ENCODE measurements at regions not wholly inside any gene's neighbourhood (a gene's known extent, or its start where the extent isn't known, plus 50 kb on each side); places are given as distances from the start of the nearest gene placed in this dataset.

DNA sequence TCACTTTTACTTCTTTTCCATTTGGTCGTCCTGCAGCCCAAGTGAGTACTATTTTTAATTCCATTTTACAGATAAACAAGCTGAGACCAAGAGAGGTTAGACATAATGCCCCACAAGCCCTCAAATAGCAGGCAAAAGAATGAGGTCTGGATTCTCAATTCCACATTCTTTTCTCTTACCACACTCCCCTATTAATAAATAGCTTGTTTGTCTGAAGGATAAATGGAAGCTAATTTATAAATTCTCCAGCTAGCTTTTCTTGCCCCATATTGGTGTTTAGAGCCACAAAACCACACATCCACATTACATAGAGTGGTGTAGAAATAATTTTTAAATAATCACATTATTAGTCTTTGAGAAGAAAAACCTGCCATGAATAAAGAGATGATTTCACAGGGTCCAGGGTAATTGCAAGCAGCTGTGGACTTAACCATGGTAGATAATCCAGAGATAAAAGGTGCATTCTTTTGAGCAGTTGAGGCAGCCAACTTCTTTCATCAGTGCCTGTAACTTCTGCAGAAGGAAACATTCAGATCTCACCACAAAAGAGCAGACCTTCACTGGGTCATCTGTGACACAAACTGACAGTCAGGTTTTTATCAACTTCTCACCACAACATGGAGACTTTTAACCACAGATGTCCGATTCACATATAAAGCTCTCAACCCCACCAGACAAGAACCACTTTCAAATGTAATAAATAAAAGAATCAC, 313.4 kb upstream of the STT3B start:
- no peak overlapping the region for H3K27ac ChIP-seq (ENCODE audit: insufficient read depth in 1 of 2, low read depth in 1 of 2, low read length in 2 of 2, poor library complexity in 1 of 2, severe bottlenecking in 2 of 2)
- 60% methylated on average over 1 of the region's 2 CpGs for WGBS (ENCODE audit: insufficient coverage)

DNA sequence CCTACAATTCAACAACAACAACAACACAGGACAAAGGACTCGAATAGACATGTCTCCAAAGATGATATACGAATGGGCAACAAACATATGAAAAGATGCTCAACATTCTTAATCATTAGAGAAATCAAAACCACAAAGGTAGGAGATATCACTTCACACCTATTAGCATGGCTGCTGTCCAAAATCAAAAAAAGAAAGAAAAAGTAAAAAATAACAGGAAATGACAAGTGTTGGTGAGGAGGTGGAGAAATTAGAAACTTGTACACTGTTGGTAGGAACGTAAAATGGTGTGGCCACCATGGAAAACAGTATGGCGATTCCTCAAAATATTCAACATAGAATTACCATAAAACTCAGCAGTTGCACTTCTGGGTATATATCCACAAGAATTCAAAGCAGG, 312.3 kb upstream of the STT3B start:
- DNase-seq = no peak
- peaks cover 50 to 75% (median 63%) of the 10 kb centered on the region in 4 experiments for H3K4me1 ChIP-seq (ENCODE audit: control extremely low read depth in 1 of 4, control insufficient read depth in 4 of 4, insufficient read depth in 4 of 4, low read length in 3 of 4)
- ChIA-PET POLR2A (no interaction called here), CTCF (no interaction called here)
- H3K9me3 ChIP-seq (ENCODE audit: control extremely low read depth in 1 of 5, control insufficient read depth in 4 of 5, insufficient read depth in 2 of 5, low read depth in 1 of 5, low read length in 4 of 5) = no peaks in the 10 kb centered on the region
- no peak overlapping the region for H3K27ac ChIP-seq (ENCODE audit: insufficient read depth in 1 of 2, low read depth in 1 of 2, low read length in 2 of 2, poor library complexity in 1 of 2, severe bottlenecking in 2 of 2)
- 80% methylated on average over 1 of the region's 4 CpGs for WGBS (ENCODE audit: insufficient coverage)
- H3K4me3 ChIP-seq (ENCODE audit: control insufficient read depth in 1 of 7, extremely low read depth in 1 of 7, insufficient read depth in 4 of 7, low read depth in 2 of 7, low read length in 6 of 7) = no peak overlapping the region
- H3K36me3 ChIP-seq (ENCODE audit: control insufficient read depth in 4 of 4, insufficient read depth in 4 of 4, low read length in 3 of 4) = no peaks in the 10 kb centered on the region
- H3K27me3 ChIP-seq (replicated peaks in 2 of 5; ENCODE audit: control insufficient read depth in 4 of 5, insufficient read depth in 5 of 5, low read length in 4 of 5) = no peaks in the 10 kb centered on the region

More for the DNA sequence above, 313.4 kb upstream of the STT3B start:
- peak in 2 of 3 donors; percentile 71 to 79 for DNase-seq
- Histone ChIP-seq H3K4me3 (ENCODE audit: control insufficient read depth in 1 of 7, extremely low read depth in 1 of 7, insufficient read depth in 4 of 7, low read depth in 2 of 7, low read length in 6 of 7) (no peak overlapping the region), H3K4me1 (ENCODE audit: control extremely low read depth in 1 of 4, control insufficient read depth in 4 of 4, insufficient read depth in 4 of 4, low read length in 3 of 4) (peaks cover 50 to 75% (median 63%) of the 10 kb centered on the region in 4 experiments), H3K9me3 (ENCODE audit: control extremely low read depth in 1 of 5, control insufficient read depth in 4 of 5, insufficient read depth in 2 of 5, low read depth in 1 of 5, low read length in 4 of 5) (no peaks in the 10 kb centered on the region), H3K27me3 (replicated peaks in 2 of 5; ENCODE audit: control insufficient read depth in 4 of 5, insufficient read depth in 5 of 5, low read length in 4 of 5) (no peaks in the 10 kb centered on the region), H3K36me3 (ENCODE audit: control insufficient read depth in 4 of 4, insufficient read depth in 4 of 4, low read length in 3 of 4) (no peaks in the 10 kb centered on the region)
- POLR2A ChIA-PET = no interaction called here
- CTCF ChIA-PET = interaction anchor here (0.6 to 1.6 kb wide), 6 partner anchors 9 to 1059 kb away, joined by 3 to 5 read pairs (median 3); no protein-coding TSS in a partner anchor

DNA sequence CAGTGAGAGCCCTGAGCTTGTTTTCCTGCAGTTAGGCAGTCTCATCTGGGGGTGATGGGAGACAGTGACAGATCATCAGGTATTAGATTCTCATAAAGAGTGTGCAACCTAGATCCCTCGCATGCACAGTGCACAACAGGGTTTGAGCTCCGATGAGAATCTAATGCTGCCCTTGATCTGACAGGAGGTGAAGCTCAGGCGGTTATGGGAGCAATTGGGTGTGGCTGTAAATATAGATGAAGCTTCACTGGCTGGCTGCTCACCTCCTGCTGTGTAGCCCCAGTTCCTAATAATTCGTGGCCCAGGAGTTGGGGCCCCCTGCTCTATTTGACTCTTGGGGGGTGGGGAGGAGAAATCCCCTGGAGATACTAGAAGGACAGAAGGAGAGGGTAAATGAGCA, 309.4 kb upstream of the STT3B start:
- Histone ChIP-seq H3K36me3 (ENCODE audit: control insufficient read depth in 4 of 4, insufficient read depth in 4 of 4, low read length in 3 of 4) (no peaks in the 10 kb centered on the region), H3K4me1 (ENCODE audit: control extremely low read depth in 1 of 4, control insufficient read depth in 4 of 4, insufficient read depth in 4 of 4, low read length in 3 of 4) (peaks cover 53 to 83% (median 79%) of the 10 kb centered on the region in 4 experiments), H3K27me3 (replicated peaks in 2 of 5; ENCODE audit: control insufficient read depth in 4 of 5, insufficient read depth in 5 of 5, low read length in 4 of 5) (no peaks in the 10 kb centered on the region), H3K27ac (ENCODE audit: insufficient read depth in 1 of 2, low read depth in 1 of 2, low read length in 2 of 2, poor library complexity in 1 of 2, severe bottlenecking in 2 of 2) (peak overlapping the region in 1 of 2 experiments; percentile 91), H3K9me3 (ENCODE audit: control extremely low read depth in 1 of 5, control insufficient read depth in 4 of 5, insufficient read depth in 2 of 5, low read depth in 1 of 5, low read length in 4 of 5) (no peaks in the 10 kb centered on the region), H3K4me3 (ENCODE audit: control insufficient read depth in 1 of 7, extremely low read depth in 1 of 7, insufficient read depth in 4 of 7, low read depth in 2 of 7, low read length in 6 of 7) (no peak overlapping the region)
- ChIA-PET CTCF (interaction anchor here (1.0 to 2.1 kb wide), 2 partner anchors 12 to 317 kb away, joined by 3 to 4 read pairs; no protein-coding TSS in a partner anchor), POLR2A (no interaction called here)
- WGBS (ENCODE audit: insufficient coverage) = 74% methylated on average over 4 of the region's 4 CpGs
- DNase-seq = no peak

DNA sequence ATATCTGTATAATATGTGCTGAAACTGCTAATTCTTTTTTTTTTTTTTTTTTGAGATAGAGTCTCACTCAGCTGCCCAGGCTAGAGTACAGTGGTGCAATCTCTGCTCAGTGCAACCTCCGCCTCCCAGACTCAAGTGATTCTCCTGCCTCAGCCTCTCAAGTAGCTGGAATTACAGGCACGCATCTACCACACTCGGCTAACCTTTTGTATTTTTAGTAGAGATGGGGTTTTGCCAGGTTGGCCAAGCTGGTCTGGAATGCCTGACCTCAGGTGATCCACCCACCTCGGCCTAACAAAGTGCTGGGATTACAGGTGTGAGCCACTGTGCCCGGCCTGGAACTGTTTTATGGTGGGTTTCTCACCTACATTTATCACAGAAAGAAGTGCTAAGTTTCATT, 307.8 kb upstream of the STT3B start:
- Histone ChIP-seq H3K27ac (ENCODE audit: insufficient read depth in 1 of 2, low read depth in 1 of 2, low read length in 2 of 2, poor library complexity in 1 of 2, severe bottlenecking in 2 of 2) (peak overlapping the region; percentile 91 to 94), H3K4me3 (ENCODE audit: control insufficient read depth in 1 of 7, extremely low read depth in 1 of 7, insufficient read depth in 4 of 7, low read depth in 2 of 7, low read length in 6 of 7) (peak overlapping the region in 1 of 7 experiments; percentile 10), H3K27me3 (replicated peaks in 2 of 5; ENCODE audit: control insufficient read depth in 4 of 5, insufficient read depth in 5 of 5, low read length in 4 of 5) (no peaks in the 10 kb centered on the region), H3K9me3 (ENCODE audit: control extremely low read depth in 1 of 5, control insufficient read depth in 4 of 5, insufficient read depth in 2 of 5, low read depth in 1 of 5, low read length in 4 of 5) (no peaks in the 10 kb centered on the region), H3K4me1 (ENCODE audit: control extremely low read depth in 1 of 4, control insufficient read depth in 4 of 4, insufficient read depth in 4 of 4, low read length in 3 of 4) (peaks cover 38 to 75% (median 69%) of the 10 kb centered on the region in 4 experiments), H3K36me3 (ENCODE audit: control insufficient read depth in 4 of 4, insufficient read depth in 4 of 4, low read length in 3 of 4) (no peaks in the 10 kb centered on the region)
- DNase-seq = no peak
- ChIA-PET CTCF (interaction anchor here (0.9 to 4.2 kb wide), 8 partner anchors 8 to 316 kb away, joined by 3 to 27 read pairs (median 6); no protein-coding TSS in a partner anchor), POLR2A (no interaction called here)
- 100% methylated on average over 2 of the region's 5 CpGs for WGBS (ENCODE audit: insufficient coverage)

DNA sequence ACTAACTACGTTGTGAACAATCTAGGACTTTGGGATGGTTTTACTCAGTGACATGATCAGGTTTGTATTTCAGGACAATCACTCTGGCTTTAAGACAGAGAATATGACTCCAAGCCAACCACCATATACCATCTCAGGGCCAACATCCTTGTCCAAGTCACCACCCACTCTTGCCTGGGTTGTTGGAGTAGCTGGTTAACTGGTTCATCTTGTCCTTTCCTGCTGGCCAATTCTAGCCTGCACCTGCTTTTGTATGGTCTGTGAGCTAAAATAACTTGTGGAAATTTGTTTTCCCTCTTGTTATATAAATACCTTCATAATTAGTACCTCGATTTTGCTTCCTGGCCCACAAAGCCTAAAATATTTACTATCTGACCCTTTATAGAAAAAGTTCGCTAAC, 306.8 kb upstream of the STT3B start:
- H3K27ac ChIP-seq (ENCODE audit: insufficient read depth in 1 of 2, low read depth in 1 of 2, low read length in 2 of 2, poor library complexity in 1 of 2, severe bottlenecking in 2 of 2) = peak overlapping the region; percentile 91 to 94
- no peaks in the 10 kb centered on the region for H3K36me3 ChIP-seq (ENCODE audit: control insufficient read depth in 4 of 4, insufficient read depth in 4 of 4, low read length in 3 of 4)
- H3K9me3 ChIP-seq (ENCODE audit: control extremely low read depth in 1 of 5, control insufficient read depth in 4 of 5, insufficient read depth in 2 of 5, low read depth in 1 of 5, low read length in 4 of 5) = no peaks in the 10 kb centered on the region
- H3K4me3 ChIP-seq (ENCODE audit: control insufficient read depth in 1 of 7, extremely low read depth in 1 of 7, insufficient read depth in 4 of 7, low read depth in 2 of 7, low read length in 6 of 7) = peak overlapping the region in 4 of 7 experiments; percentile 7 to 48 (median 42)
- peak in 1 of 3 donors; percentile 73 for DNase-seq
- WGBS (ENCODE audit: insufficient coverage) = no CpG with 5 or more reads among the region's 3 CpGs
- POLR2A ChIA-PET = interaction anchor here (0.8 to 2.1 kb wide), 3 partner anchors 12 to 307 kb away, joined by 3 to 12 read pairs (median 3); partner anchors contain the start of gene STT3B
- CTCF ChIA-PET = interaction anchor here (0.9 to 4.2 kb wide), 9 partner anchors 9 to 325 kb away, joined by 3 to 27 read pairs (median 4); no protein-coding TSS in a partner anchor
- H3K4me1 ChIP-seq (ENCODE audit: control extremely low read depth in 1 of 4, control insufficient read depth in 4 of 4, insufficient read depth in 4 of 4, low read length in 3 of 4) = peaks cover 42 to 82% (median 75%) of the 10 kb centered on the region in 4 experiments
- no peaks in the 10 kb centered on the region for H3K27me3 ChIP-seq (replicated peaks in 2 of 5; ENCODE audit: control insufficient read depth in 4 of 5, insufficient read depth in 5 of 5, low read length in 4 of 5)

DNA sequence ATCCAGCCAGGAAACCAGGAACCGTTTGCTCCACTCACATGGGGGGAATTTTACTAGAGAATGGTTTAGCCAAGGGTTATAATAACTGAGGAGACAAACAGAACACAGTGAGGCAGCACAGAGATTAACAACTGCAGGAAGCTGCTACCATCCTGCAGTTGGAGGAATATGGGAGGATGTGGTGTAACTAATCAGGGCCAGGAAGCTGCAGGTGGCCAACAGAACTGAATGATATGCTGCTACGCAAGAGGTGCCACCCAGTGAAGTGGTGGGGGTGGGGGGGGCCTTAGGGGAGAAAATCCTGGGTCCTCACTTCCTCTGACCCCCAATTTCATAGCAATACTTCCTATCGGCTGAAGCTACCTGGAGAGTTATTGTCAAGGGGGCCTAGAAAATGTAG, 306.4 kb upstream of the STT3B start:
- Histone ChIP-seq H3K27ac (ENCODE audit: insufficient read depth in 1 of 2, low read depth in 1 of 2, low read length in 2 of 2, poor library complexity in 1 of 2, severe bottlenecking in 2 of 2) (peak overlapping the region; percentile 91 to 94), H3K4me3 (ENCODE audit: control insufficient read depth in 1 of 7, extremely low read depth in 1 of 7, insufficient read depth in 4 of 7, low read depth in 2 of 7, low read length in 6 of 7) (peak overlapping the region in 4 of 7 experiments; percentile 7 to 48 (median 42)), H3K27me3 (replicated peaks in 2 of 5; ENCODE audit: control insufficient read depth in 4 of 5, insufficient read depth in 5 of 5, low read length in 4 of 5) (no peaks in the 10 kb centered on the region), H3K4me1 (ENCODE audit: control extremely low read depth in 1 of 4, control insufficient read depth in 4 of 4, insufficient read depth in 4 of 4, low read length in 3 of 4) (peaks cover 42 to 86% (median 78%) of the 10 kb centered on the region in 4 experiments), H3K36me3 (ENCODE audit: control insufficient read depth in 4 of 4, insufficient read depth in 4 of 4, low read length in 3 of 4) (no peaks in the 10 kb centered on the region), H3K9me3 (ENCODE audit: control extremely low read depth in 1 of 5, control insufficient read depth in 4 of 5, insufficient read depth in 2 of 5, low read depth in 1 of 5, low read length in 4 of 5) (no peaks in the 10 kb centered on the region)
- 0% methylated on average over 1 of the region's 3 CpGs for WGBS (ENCODE audit: insufficient coverage)
- ChIA-PET POLR2A (interaction anchor here (0.8 to 2.1 kb wide), 4 partner anchors 12 to 306 kb away, joined by 3 to 12 read pairs (median 4); partner anchors contain the start of gene STT3B), CTCF (interaction anchor here (0.6 to 4.2 kb wide), 11 partner anchors 8 to 324 kb away, joined by 3 to 27 read pairs (median 3); no protein-coding TSS in a partner anchor)
- DNase-seq = peak; percentile 81 to 98 (median 95)
